ENCODE measurements at regions not wholly inside any gene's neighbourhood (a gene's known extent, or its start where the extent isn't known, plus 50 kb on each side); places are given as distances from the start of the nearest gene placed in this dataset.

DNA sequence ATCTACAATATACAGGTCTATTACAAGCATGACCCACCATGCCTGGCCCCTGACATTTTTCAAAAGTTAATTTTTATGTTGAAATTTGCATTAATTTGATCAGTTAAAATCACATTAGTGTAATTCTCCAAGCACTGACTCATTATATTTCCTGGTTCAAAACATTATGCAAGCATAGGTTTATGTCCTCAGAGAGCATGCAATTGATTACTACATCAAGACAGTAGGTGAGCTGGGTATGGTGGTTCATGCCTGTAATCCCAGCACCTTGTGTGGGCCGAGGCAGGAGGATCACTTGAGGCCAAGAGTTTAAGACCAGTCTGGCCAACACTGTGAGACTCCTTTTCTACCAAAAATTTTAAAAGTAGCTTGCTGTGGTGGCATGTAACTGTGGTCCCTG is 248.8 kb upstream of the KLHL1 start:
- DNase-seq = no peak

- DNase-seq = no peak
These were observed 244.8 kb upstream of the KLHL1 start for GRCh38 chr13:70353096-70353495.

DNA sequence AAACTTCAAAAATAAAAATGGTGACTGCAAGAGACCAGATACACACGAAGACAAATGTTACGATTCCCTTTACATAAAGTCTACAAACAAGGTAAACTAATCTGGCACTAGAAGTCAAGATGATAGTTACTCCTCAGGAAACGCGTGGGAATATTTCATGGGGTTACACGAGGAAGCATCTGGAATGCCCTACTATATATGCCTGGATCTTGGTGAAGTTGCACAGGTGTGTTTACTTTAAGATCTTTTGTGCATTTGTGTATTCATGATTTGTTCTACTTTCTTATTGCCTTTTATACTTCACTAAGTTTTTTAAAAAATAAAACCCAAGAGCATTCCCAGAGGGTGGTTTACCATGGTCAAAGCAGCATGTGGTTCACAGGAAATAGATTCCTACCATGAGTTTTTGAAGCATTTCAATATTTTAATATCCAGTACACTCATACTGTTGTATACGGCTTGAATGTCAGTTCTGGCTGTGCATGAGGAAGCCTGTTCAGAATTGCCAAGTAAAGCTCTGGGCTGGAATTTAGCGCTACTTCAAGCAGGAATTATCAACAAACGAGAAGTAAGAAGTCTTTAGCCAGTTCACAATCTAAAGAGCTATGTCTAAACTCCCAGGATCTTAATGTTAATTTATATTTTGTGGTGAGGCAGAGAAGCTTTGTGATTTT is 239.8 kb upstream of the KLHL1 start:
- DNase-seq = no peak

GRCh38 chr13:70339738-70340137 is 231.5 kb upstream of the KLHL1 start:
- peak; percentile 1 for DNase-seq

- no peak for DNase-seq
These were observed 230.4 kb upstream of the KLHL1 start for GRCh38 chr13:70338609-70339008.

DNA sequence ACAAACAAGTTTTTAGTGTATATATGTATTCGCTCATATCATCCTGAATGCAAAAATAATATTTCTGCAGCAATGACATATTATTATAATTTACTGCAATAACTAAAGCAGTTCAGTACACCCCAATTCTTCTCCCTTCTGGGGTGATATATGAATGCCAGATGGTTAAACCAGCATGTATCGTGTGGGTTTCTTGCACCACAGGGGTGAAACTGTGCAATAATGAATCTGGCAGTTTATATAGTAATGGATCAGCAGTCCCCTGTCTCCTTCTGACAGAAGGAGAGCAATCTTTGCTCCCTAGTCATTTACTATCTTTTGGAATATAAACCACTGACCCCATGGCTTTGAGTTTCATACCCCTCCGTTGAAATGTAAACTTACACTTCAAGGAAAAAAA is 228.6 kb upstream of the KLHL1 start:
- no peak for DNase-seq

DNA sequence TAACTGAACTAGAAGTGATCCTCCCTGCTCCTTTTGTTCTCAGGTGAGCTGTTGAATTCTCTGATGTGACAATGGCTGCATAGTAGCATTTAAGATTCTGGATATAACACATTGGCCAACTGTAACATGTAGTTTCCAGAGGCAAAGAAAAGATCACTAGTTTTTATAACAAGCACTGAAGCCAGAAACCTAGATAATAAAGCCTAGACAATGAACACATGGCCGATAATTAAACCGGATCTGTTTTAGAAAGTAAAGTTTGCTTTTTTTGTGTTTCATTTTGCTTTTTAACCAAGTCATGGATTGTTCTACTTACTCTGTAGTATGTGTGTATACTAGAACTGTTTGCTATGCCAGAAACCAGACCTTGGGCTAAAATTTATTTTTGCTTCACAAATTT is 225.5 kb upstream of the KLHL1 start:
- no peak for DNase-seq

DNA sequence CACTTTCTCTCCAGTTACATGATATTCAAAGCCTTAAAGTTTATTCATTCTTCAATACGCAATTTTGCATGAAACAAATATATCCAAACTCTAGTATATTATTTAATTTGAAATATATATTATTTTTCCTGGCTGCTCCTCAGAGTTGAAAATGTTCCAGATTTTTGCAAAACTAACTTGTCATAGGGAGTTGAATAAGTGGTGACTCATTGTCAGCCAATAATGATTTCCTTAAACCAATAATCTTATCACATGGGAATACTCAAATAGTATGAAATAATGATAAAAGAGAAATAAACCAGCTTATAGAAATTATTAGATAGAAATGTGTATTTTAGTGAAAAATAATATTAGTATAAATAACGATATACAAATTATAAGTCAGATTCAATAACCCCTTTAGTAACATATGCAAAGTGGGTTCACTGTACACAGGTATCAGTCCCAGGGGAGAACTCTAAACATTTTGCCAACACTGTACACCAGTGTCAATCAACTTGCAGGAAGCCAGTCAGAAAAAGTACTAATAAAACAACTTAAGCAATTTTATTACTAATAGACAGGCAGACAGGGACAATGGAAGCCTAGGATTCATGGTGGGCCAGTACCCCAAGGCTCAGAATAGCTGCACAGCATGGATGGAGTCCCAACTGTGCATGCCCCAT is 222.6 kb upstream of the KLHL1 start:
- no peak for DNase-seq

GRCh38 chr13:70324519-70324918 is 216.3 kb upstream of the KLHL1 start:
- no peak for DNase-seq

- DNase-seq = no peak
These were observed 202.9 kb upstream of the KLHL1 start for GRCh38 chr13:70311191-70311590.

- peak; percentile 9 for DNase-seq
These were observed 202.3 kb upstream of the KLHL1 start for GRCh38 chr13:70310396-70311119.

DNA sequence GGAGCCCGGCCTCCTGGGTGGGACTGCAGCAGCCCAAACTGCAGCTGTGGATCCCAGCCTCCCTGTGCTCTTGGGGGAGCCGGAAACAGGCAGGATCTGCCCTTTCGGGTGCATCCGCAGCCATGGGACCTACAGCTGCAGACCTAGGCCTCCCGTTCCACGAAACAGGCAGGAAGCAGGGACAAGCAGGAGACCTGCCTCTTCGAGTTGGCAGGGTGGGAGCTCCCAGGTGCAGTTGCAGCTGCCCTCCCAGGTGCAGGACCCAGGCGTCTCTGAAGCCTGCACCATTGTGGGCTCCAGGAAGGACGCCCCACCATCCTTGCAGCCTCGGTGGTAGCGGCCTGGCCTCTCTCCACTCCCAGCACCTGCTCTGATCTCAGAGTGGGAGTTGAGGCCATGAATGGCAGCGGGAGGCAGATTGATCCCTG is 189.0 kb upstream of the KLHL1 start:
- no peak for DNase-seq

- no peak for DNase-seq
These were observed 176.1 kb upstream of the KLHL1 start for GRCh38 chr13:70284371-70284770.

DNA sequence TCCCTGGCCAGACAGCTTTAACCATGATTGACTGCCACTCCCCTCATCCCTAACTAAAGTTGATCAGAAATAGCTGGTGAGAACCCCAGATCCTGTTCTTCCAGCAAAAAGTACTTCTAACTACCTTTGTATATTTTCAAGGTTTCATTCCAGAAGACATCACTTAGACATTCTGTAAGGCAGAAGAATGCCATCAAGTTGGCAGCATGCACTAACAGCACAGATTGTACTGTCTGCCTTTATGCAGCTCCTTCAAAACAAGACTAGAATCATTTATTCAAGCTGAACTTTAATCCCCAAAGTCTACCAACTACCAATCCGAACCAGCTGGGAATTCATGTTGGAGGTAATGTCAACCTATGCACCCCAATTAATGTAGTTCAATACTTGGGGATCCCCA is 167.6 kb upstream of the KLHL1 start:
- DNase-seq = no peak

GRCh38 chr13:70255406-70255991 is 147.2 kb upstream of the KLHL1 start:
- DNase-seq = no peak

GRCh38 chr13:70253834-70254233 is 145.6 kb upstream of the KLHL1 start:
- no peak for DNase-seq

DNA sequence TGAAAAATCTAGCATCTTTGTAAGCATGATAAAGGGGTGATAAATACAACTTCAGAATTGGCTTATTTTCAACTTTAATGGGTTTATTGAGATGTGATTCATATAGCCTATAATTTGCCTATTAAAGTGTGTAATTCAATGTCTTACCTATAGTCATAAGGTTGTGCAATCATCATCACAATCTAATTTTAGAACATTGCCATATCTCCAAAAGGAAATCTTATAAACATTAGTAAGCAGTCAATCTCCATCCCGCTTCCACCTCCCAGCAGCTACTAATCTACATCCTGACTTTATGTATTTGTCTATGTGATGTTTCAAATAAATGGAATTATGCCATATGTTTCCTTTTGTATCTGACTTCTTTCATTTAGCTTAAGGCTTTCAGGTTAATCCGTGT is 145.2 kb upstream of the KLHL1 start:
- DNase-seq = no peak

DNA sequence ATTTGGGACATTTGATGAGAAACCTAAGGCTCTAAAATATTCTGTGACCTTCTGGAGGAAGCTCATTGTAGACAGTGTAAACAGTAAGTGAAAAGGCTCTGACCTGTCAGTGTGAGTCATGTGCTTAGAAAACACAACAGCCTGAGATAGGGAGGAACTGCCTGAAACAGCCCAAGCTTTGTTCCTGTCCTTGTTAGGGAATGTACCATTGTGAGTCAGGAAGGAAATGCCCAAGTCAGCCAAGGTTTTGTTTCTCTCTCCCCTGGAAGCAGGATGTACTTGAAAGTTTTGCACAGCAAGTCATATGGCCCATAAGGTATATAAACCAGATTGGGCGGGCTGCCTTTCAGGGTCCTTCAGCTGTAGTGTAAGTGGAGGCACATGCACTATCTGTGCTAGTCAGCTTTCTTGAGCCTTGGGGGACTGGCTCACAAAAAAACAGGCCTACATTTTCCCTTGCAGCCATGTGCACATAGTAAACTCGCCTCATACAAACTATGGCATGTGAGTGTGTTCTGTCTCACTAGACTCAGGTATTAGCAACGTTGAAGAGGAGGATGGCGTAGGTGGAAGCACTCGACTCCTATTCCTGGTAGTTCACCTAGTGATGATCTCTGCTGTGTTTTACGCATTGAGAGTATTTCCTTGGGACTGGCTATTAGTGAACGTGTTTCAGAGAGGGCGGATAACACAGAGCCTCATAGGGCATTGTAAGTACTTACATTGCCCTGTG is 141.2 kb upstream of the KLHL1 start:
- no peak for DNase-seq

GRCh38 chr13:70237131-70237530 is 128.9 kb upstream of the KLHL1 start:
- no peak for DNase-seq

DNA sequence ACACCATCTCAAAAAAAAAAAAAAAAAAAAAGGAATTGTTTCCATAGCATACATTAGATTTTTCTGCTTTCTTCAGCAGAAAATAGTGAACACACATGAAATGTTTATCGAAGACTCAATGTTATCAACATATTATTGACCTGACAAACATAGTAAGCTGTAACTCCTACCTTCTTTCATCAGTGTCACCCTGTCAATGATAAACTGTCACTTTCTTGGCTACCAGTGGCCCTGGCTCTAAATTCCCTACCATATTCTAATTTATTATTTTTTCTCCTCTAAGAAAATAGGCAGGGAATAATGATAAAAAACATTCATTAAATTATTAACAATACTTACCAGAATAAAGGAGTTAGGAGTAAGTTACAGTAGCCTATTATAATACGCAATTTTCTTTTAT is 127.3 kb upstream of the KLHL1 start:
- no peak for DNase-seq

- no peak for DNase-seq
These were observed 115.7 kb upstream of the KLHL1 start for GRCh38 chr13:70223911-70224310.

DNA sequence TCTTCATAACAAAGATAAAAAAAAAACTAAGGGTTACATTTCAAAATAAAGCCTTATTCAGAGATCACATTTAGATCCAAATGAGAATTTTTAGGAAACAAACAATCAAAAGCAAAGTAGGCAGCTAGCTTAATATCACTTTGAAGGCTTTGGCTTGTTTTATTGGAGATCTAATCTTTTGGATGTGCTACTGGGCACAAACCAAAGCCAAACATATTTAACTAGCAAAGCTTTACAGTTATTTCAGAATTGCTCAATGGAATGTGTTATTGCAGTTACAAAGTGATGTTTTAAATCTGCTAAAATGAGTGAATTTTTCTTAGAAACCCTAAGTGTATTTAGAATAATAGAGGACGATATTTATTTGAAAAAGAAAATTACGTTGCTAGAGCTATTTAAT is 114.7 kb upstream of the KLHL1 start:
- DNase-seq = no peak

GRCh38 chr13:70218618-70219017 is 110.4 kb upstream of the KLHL1 start:
- DNase-seq = no peak

All from hematopoietic multipotent progenitor cell treated with erythropoietin and hydrocortisone succinate and interleukin-3 and kit ligand, for 8 days (in vitro differentiated cells).